ENCODE measurements at regions not wholly inside any gene's neighbourhood (a gene's known extent, or its start where the extent isn't known, plus 50 kb on each side); places are given as distances from the start of the nearest gene placed in this dataset.
"Not testable (repeated sequence)": the region's sequence is repeated elsewhere in the genome, so short reads cannot be mapped to it uniquely, and the experiment has no call there.

DNA sequence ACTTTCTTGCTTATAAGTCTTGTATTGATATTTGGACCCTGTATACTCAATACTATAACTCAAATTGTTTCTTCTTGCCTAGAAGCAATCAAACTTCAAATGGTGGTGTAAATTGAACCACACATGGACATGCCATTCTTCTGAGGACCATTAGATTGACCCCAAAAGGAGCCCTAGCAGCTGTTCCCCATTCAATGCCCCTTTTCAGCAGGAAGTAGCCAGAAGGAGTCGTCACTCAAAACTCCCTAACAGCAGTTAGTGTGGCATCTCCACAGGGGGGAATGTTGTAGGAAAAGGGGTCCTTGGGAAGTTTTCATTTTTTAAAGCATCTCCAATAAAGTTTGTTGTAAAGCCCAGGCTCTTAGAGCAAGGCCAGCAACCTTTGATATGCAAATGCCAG is 81.7 kb upstream of the PRL start:
- TF ChIP-seq CTCF, POLR2A (IDR thresholded peaks at IDR 0.05): not testable (repeated sequence)
